ENCODE measurements at regions not wholly inside any gene's neighbourhood (a gene's known extent, or its start where the extent isn't known, plus 50 kb on each side); places are given as distances from the start of the nearest gene placed in this dataset.

- no peak for TF ChIP-seq CTCF (IDR thresholded peaks at IDR 0.05)
- H3K36me3 ChIP-seq, result no peaks in the 10 kb centered on the region
- no peaks in the 10 kb centered on the region for H3K4me1 ChIP-seq (ENCODE audit: control insufficient read depth in 1 of 2, low read depth in 2 of 2)
- H3K27ac ChIP-seq, result no peak overlapping the region
- no peak overlapping the region for H3K4me3 ChIP-seq
- DNase-seq (ENCODE audit: low spot score), result no peak
- H3K27me3 ChIP-seq (replicated peaks; ENCODE audit: insufficient read depth), result no peaks in the 10 kb centered on the region
- no peak for ATAC-seq (ENCODE audit: insufficient number of reproducible peaks, low FRiP score, low read depth)
- no peaks in the 10 kb centered on the region for H3K9me3 ChIP-seq
Measured at GRCh38 chr12:46101485-46101869, 111.1 kb upstream of the SCAF11 start.

DNA sequence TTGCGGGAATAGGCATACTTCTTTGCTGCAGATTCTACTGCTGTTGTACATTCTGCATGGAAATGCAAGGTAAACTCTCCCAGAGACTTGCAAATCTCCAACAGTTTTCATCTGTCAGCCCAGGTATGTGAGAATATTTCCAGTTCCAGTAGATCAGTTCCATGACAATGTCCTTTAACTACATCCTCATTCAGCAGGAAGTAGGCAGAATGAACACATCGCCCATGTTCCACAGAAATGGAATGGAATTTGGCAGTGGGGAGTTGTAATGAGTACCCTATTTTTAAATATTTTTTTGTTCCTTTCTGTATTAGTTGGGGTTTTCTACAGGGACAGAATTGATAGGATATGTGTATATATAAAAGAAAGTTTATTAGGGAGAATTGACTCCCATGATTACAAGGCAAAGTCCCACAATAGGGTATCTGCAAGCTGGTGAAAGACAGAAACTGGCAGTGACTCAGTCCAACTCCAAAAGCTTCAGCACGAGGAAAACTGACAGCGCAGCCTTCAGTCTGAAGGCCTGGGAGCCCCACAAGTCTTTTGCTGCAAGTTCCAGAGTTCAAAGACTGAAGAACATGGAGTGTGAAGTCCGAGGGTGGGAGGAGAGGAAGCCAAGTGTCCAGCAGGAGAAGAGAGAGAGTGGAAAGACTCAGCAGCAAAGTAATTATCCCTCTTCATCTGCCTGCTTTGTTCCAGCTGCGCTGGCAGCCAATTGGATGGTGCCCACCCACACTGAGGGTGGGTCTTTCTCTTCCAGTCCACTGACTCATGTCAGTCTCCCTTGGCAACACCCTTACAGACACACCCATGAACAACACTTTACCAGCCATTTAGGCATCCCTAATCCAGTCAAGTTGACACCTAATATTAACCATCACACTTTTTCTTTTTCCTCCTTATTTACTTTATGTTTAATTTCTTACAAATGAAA lies 110.4 kb upstream of the SCAF11 start:
- no peak for TF ChIP-seq CTCF (IDR thresholded peaks at IDR 0.05)
- Histone ChIP-seq H3K9me3 (no peaks in the 10 kb centered on the region), H3K27ac (no peak overlapping the region), H3K36me3 (no peaks in the 10 kb centered on the region), H3K4me3 (no peak overlapping the region), H3K27me3 (replicated peaks; ENCODE audit: insufficient read depth) (no peaks in the 10 kb centered on the region), H3K4me1 (ENCODE audit: control insufficient read depth in 1 of 2, low read depth in 2 of 2) (no peaks in the 10 kb centered on the region)
- no peak for ATAC-seq (ENCODE audit: insufficient number of reproducible peaks, low FRiP score, low read depth)
- no peak for DNase-seq (ENCODE audit: low spot score)

DNA sequence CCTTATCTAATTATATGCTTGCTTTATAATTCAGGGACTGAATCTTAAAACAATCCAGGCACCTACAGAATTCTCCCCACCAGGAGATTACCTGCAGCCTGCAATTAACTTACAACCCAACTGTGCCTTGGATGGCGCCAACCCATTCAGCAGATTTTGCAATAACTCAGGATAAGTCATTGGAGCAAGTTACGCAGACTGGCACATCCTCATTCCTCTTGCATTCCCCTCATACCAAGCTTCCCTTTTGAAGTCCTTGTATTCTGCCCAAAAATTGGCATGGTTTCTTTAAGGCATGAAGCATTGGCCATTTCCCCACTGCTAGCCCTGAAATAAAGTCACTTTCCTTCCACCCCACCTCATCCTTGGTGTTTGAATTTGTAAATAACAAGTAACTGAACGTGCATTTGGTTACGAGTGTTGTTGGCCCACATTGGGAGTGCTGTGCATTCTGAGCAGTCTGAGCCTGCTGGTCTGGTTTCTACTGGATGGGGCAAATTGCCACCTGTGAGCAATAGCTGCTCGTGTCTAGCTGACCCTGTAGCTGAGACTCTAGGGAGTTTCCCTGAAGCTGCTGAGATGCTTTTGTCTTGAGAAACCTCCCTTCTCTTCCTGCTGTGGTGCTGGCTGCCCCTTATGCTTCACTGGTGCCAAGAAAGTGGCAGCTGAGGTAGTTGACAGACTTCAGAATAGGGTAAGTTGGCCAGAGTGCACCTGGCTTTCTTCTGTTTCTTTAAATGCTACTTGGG lies 99.2 kb upstream of the SCAF11 start:
- no peak for TF ChIP-seq CTCF (IDR thresholded peaks at IDR 0.05)
- Histone ChIP-seq H3K4me3 (no peak overlapping the region), H3K27ac (no peak overlapping the region), H3K27me3 (replicated peaks; ENCODE audit: insufficient read depth) (no peaks in the 10 kb centered on the region), H3K4me1 (ENCODE audit: control insufficient read depth in 1 of 2, low read depth in 2 of 2) (no peaks in the 10 kb centered on the region), H3K36me3 (no peaks in the 10 kb centered on the region), H3K9me3 (no peaks in the 10 kb centered on the region)
- no peak for ATAC-seq (ENCODE audit: insufficient number of reproducible peaks, low FRiP score, low read depth)
- DNase-seq (ENCODE audit: low spot score), result no peak

- H3K4me3 ChIP-seq, result no peak overlapping the region
- no peak overlapping the region for H3K27ac ChIP-seq
- no peaks in the 10 kb centered on the region for H3K4me1 ChIP-seq (ENCODE audit: control insufficient read depth in 1 of 2, low read depth in 2 of 2)
- H3K36me3 ChIP-seq, result no peaks in the 10 kb centered on the region
- DNase-seq (ENCODE audit: low spot score) (no peak), ATAC-seq (ENCODE audit: insufficient number of reproducible peaks, low FRiP score, low read depth) (no peak)
- no peaks in the 10 kb centered on the region for H3K9me3 ChIP-seq
- no peak for TF ChIP-seq CTCF (IDR thresholded peaks at IDR 0.05)
- H3K27me3 ChIP-seq (replicated peaks; ENCODE audit: insufficient read depth), result no peaks in the 10 kb centered on the region
Measured at GRCh38 chr12:46087916-46088439, 97.6 kb upstream of the SCAF11 start.

Data from thoracic aorta (tissue), 2 donors.